MG63 (cell line): ENCODE measurements at regions not wholly inside any gene's neighbourhood (a gene's known extent, or its start where the extent isn't known, plus 50 kb on each side); places are given as distances from the start of the nearest gene placed in this dataset.
"Not testable (repeated sequence)": the region's sequence is repeated elsewhere in the genome, so short reads cannot be mapped to it uniquely, and the experiment has no call there.

Source experiments
- DNase-seq: peaks from one replicate; pipeline ENCODE4 v3.0.0-alpha.2; 2020
- H3K27me3 ChIP-seq: fragments of 250-450 bp; sonication (Bioruptor Pico); 2 replicates; pipeline ENCODE4 v1.5.1; 2020; ENCODE audit warnings: mild to moderate bottlenecking, moderate library complexity
- H3K36me3 ChIP-seq: fragments of 250-450 bp; sonication (Bioruptor Pico); 2 replicates; pipeline ENCODE4 v1.5.1; 2020; ENCODE audit warnings: mild to moderate bottlenecking, moderate library complexity
- H3K4me3 ChIP-seq: fragments of 250-450 bp; sonication (Bioruptor Pico); 2 replicates; pipeline ENCODE4 v1.5.1; 2020; ENCODE audit warnings: mild to moderate bottlenecking, moderate library complexity
- H3K9me3 ChIP-seq: fragments of 250-450 bp; sonication (Bioruptor Pico); 2 replicates; pipeline ENCODE4 v1.5.1; 2020; ENCODE audit warnings: mild to moderate bottlenecking, moderate library complexity

DNA sequence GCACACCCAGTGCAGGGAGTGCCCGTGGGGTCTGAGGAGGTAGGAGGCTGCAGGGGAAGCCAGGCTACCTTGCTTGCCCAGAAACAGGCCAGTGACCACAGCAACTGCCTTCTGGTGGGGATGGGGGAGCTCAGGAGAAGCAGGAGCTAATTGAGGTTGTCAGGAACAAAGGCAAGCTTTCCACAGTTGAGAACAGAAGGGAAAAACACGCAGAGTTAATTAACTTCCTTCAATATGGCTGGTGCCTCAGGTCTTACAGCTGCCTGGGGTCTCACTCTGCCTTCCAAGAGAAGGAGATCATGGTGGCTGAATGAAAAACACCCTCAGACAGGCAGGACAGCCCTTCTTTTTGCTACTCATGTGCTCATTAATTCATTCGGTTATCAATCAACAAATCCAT is 127.9 kb upstream of the SYT13 start:
- Histone ChIP-seq H3K9me3 (peaks cover 2% of the 10 kb centered on the region; the same call in 1 of the 2 replicates), H3K36me3 (no peaks in the 10 kb centered on the region), H3K4me3 (no peak overlapping the region), H3K27me3 (no peaks in the 10 kb centered on the region)
- no peak for DNase-seq

DNA sequence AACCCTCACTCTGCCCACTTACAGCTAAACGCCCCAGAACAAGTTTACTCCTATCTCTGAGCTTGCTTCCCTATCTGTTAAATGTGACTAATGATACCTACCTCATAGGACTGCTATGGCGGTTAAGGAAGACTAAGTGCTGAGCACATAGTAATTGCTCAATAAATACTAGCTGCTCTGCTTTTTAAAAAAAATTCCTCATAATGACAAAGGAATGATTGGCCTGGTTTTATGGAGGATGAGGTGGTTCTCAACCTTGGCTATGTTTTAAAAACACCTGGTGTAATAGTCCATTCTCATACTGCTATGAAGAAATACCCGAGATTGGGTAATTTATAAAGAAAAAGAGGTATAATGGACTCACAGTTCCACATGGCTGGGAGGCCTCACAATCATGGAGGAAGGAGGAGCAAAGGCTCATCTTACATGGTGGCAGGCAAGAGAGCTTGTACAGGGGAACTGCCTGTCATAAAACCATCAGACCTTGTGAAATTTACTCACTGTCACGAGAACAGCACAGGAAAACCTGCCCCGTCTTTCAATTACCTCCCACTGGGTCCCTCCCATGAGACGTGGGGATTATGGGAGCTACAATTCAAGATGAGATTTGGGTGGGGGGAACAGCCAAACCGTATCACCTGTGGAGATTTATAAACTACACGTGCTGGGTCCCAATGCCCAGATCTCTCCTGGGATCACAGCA is 127.2 kb upstream of the SYT13 start:
- Histone ChIP-seq H3K4me3 (no peak overlapping the region), H3K27me3 (no peaks in the 10 kb centered on the region), H3K9me3 (no peaks in the 10 kb centered on the region), H3K36me3 (no peaks in the 10 kb centered on the region)
- no peak for DNase-seq

GRCh38 chr11:45412521-45412920 is 126.4 kb upstream of the SYT13 start:
- no peak overlapping the region for H3K4me3 ChIP-seq
- H3K9me3 ChIP-seq: no peaks in the 10 kb centered on the region
- no peak for DNase-seq
- no peaks in the 10 kb centered on the region for H3K36me3 ChIP-seq
- no peaks in the 10 kb centered on the region for H3K27me3 ChIP-seq

DNA sequence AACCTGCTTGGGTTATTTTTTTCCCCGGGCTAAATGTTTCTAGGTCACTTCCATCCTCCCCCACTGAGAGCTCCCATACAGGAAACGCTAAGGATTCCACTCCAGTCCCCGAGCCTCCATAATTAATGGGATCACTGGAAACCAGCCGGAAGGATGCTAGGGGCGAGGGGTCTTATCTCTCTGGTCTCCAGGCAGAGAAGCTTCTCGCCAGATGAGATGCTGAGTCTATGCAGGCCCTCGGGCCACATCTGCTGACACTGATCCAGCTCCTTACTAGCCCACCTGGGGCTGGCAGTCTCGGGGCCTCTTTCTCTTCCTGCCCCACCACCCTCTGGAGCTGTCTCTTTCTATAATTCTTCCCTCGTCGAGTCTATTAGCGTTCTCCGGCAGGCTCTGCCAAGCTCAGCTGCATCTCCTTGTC is 125.9 kb upstream of the SYT13 start:
- H3K4me3 ChIP-seq: no peak overlapping the region
- H3K9me3 ChIP-seq: no peaks in the 10 kb centered on the region
- no peaks in the 10 kb centered on the region for H3K36me3 ChIP-seq
- DNase-seq: no peak
- no peaks in the 10 kb centered on the region for H3K27me3 ChIP-seq

GRCh38 chr11:45411228-45411946 is 125.2 kb upstream of the SYT13 start:
- Histone ChIP-seq H3K4me3 (no peak overlapping the region), H3K27me3 (no peaks in the 10 kb centered on the region), H3K9me3 (no peaks in the 10 kb centered on the region), H3K36me3 (no peaks in the 10 kb centered on the region)
- DNase-seq: no peak

DNA sequence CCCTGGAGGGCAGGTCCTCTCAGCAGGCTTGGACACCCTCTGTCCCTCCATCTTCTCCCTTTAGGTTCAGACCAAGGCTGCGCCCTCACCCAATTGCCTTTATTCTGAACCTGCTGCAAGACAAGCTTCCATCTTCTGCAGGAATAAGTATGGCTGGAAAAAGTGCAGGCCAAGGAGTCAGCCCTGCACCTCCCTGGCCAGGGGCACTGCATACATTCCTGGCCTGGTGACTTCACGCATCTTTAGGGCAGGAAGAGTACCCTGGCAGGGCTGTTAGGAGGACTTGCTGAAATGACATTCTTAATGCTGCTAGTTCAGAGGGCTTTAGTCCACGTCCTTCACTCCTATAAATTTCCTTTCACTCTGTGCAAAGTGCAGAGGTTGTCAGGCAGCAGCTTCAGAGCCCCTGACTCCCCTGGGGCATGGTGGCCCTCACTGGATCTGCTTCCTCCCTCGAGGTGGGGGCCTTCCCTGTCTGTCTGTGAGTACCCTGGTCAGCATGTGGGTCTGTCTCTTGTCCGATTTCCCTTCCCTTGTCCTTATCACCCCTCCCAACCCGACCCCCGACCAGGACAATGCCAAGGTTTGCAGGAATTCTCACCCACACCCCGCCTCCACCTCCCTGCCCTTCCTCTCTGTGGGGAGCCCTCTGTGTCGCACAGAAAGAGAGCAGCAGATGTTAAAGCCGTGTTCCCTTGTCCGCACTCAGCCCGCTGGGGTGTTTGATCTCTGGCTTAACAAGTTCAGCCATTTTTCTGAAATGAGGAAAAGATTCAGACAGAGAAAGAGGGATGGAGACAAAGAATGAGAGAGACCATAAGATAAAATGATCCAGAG is 124.5 kb upstream of the SYT13 start:
- no peaks in the 10 kb centered on the region for H3K27me3 ChIP-seq
- no peaks in the 10 kb centered on the region for H3K9me3 ChIP-seq
- no peak overlapping the region for H3K4me3 ChIP-seq
- no peaks in the 10 kb centered on the region for H3K36me3 ChIP-seq
- no peak for DNase-seq

DNA sequence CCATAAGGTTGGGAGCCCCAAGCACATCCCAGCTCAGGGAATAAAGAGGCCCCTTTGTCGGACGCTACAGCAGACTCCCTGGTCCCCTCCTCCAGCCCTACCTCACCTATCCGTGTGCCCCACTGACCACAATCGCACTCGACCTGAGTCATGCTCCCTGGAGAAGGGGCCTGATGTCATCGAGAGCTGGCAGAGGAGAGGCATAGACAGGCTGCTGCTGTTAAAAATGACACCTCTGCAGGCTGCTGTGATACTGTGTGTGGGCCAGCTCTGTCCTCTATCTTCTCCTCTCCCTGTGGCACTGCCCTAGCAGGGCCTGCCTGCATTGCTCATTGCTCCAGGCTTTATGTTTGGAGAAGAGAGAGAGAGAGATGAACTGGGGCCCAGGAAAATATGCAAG is 123.4 kb upstream of the SYT13 start:
- no peak for DNase-seq
- Histone ChIP-seq H3K9me3 (no peaks in the 10 kb centered on the region), H3K27me3 (no peaks in the 10 kb centered on the region), H3K4me3 (no peak overlapping the region), H3K36me3 (no peaks in the 10 kb centered on the region)

GRCh38 chr11:45407226-45407625 is 121.1 kb upstream of the SYT13 start:
- H3K36me3 ChIP-seq: no peaks in the 10 kb centered on the region
- H3K27me3 ChIP-seq: no peaks in the 10 kb centered on the region
- H3K4me3 ChIP-seq: no peak overlapping the region
- no peak for DNase-seq
- H3K9me3 ChIP-seq: no peaks in the 10 kb centered on the region

- Histone ChIP-seq H3K4me3 (no peak overlapping the region), H3K36me3 (no peaks in the 10 kb centered on the region), H3K27me3 (no peaks in the 10 kb centered on the region), H3K9me3 (no peaks in the 10 kb centered on the region)
- no peak for DNase-seq
These were observed 120.0 kb upstream of the SYT13 start for GRCh38 chr11:45405916-45406670.

GRCh38 chr11:45403521-45403920 is 117.4 kb upstream of the SYT13 start:
- not testable (repeated sequence) for DNase-seq, H3K9me3 ChIP-seq, H3K4me3 ChIP-seq, H3K27me3 ChIP-seq, H3K36me3 ChIP-seq

GRCh38 chr11:45402049-45402630 is 116.0 kb upstream of the SYT13 start:
- no peak for DNase-seq
- Histone ChIP-seq H3K27me3 (no peaks in the 10 kb centered on the region), H3K36me3 (no peaks in the 10 kb centered on the region), H3K9me3 (no peaks in the 10 kb centered on the region), H3K4me3 (no peak overlapping the region)

DNA sequence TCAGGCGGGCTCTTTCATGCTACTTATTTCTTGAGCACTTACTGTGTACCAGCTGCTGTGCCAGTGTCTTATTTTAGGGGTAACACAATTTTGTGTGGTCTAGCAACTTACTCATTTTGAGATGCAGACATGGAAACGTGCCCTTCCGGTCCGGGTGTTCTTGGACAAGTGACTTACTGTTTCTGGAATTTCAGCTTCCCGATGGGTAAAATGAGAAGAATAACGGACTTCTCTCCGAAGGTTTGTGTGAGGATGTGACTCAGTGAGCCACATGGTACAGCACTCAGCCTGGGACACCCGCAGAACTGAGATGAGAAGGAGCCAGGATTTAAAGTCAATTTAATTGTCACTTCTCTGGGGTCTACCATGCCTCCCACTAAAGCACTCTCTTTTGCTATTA is 114.5 kb upstream of the SYT13 start:
- no peak overlapping the region for H3K4me3 ChIP-seq
- no peaks in the 10 kb centered on the region for H3K9me3 ChIP-seq

DNA sequence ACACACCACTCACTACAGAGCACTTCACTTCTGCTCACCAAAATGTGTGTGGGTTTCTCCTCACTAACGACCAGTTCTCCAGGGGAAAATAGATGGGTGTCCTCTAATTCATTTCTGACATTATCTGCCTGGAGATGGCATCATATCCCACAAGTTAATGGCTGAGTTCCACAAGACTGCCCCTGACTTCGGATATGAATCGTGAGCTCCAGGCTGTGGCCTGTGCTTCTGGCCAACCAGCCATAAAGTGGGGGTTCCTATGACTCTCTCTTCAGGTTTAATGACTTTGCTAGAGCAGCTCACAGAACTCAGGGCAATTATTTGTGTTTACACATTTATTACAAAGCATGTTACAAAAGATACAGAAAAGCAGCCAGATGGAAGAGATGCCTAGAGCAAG is 113.0 kb upstream of the SYT13 start:
- Histone ChIP-seq H3K27me3 (no peaks in the 10 kb centered on the region), H3K36me3 (no peaks in the 10 kb centered on the region), H3K4me3 (no peak overlapping the region), H3K9me3 (no peaks in the 10 kb centered on the region)
- no peak for DNase-seq

More for the DNA sequence above, 114.5 kb upstream of the SYT13 start:
- H3K36me3 ChIP-seq: no peaks in the 10 kb centered on the region
- H3K27me3 ChIP-seq: no peaks in the 10 kb centered on the region
- DNase-seq: peak; percentile 71

DNA sequence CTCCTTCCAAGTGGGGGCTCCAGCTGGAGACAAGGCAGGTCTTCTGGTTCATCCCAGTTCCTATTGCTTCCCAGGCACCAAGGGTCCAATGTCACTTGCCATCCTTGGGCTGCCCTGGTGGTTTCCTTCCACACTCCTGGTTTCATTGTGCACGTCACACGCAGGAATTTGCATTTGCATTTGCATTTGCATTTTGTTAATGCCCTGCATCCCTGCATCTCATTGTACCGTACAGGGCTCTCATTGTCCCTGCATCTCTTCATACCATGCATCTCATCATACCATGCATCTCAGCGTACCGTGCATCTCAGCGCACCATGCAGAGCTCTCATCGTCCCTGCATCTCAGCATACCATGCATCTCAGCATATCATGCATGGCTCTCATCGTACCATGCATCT is 112.2 kb upstream of the SYT13 start:
- Histone ChIP-seq H3K36me3 (no peaks in the 10 kb centered on the region), H3K4me3 (no peak overlapping the region), H3K27me3 (no peaks in the 10 kb centered on the region), H3K9me3 (no peaks in the 10 kb centered on the region)
- DNase-seq: no peak

- Histone ChIP-seq H3K9me3 (no peaks in the 10 kb centered on the region), H3K36me3 (no peaks in the 10 kb centered on the region), H3K27me3 (no peaks in the 10 kb centered on the region), H3K4me3 (no peak overlapping the region)
- no peak for DNase-seq
These were observed 110.3 kb upstream of the SYT13 start for GRCh38 chr11:45396394-45396793.

DNA sequence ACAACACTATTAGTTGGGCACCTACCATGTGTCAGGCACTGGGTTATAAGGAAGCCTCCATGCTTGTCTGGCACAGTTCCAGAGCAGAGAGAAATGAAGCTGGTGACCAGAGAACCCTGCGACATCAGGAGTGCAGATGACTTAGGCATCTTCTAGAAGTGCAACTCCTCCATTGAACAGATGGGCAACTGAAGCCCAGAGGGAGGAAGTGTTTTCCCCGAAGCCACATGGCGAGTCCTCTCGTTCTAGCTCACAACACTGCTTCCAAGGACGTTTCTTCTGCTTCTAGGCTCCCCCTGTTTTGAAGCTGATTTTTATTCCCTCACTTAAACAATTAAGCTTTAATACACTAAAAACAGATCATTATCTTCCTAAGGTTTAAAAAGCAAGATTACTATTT is 109.8 kb upstream of the SYT13 start:
- DNase-seq: no peak
- H3K36me3 ChIP-seq: no peaks in the 10 kb centered on the region
- no peaks in the 10 kb centered on the region for H3K27me3 ChIP-seq
- no peaks in the 10 kb centered on the region for H3K9me3 ChIP-seq
- H3K4me3 ChIP-seq: no peak overlapping the region
